GM19324 (cell line): ENCODE measurements at regions not wholly inside any gene's neighbourhood (a gene's known extent, or its start where the extent isn't known, plus 50 kb on each side); places are given as distances from the start of the nearest gene placed in this dataset.

Experiments used
- ATAC-seq: cut with Tn5 transposase; IDR thresholded peaks from one replicate; pipeline ENCODE4 v1.9.1; 2021; ENCODE audit warnings: mild to moderate bottlenecking, moderate library complexity; ENCODE audit not compliant: unreplicated experiment, low FRiP score

- no peak for ATAC-seq
These were observed 170.1 kb downstream of the RBM43 start for GRCh38 chr2:151091583-151091982.

- no peak for ATAC-seq
These were observed 174.3 kb downstream of the RBM43 start for GRCh38 chr2:151087377-151087776.

GRCh38 chr2:151085181-151085611 is 176.5 kb downstream of the RBM43 start:
- ATAC-seq: no peak

- ATAC-seq: no peak
These were observed 177.5 kb downstream of the RBM43 start for GRCh38 chr2:151083856-151084795.

GRCh38 chr2:151078889-151079288 is 182.8 kb downstream of the RBM43 start:
- no peak for ATAC-seq

GRCh38 chr2:151071906-151072305 is 189.8 kb downstream of the RBM43 start:
- ATAC-seq: no peak

GRCh38 chr2:151071382-151071781 is 190.3 kb downstream of the RBM43 start:
- no peak for ATAC-seq

GRCh38 chr2:151070253-151070652 is 191.4 kb downstream of the RBM43 start:
- no peak for ATAC-seq

GRCh38 chr2:151067658-151068369 is 193.8 kb downstream of the RBM43 start:
- ATAC-seq: no peak

GRCh38 chr2:151063271-151063670 is 198.4 kb downstream of the RBM43 start:
- no peak for ATAC-seq

- ATAC-seq: no peak
These were observed 201.4 kb downstream of the RBM43 start for GRCh38 chr2:151060287-151060686.

GRCh38 chr2:151056870-151057269 is 204.8 kb downstream of the RBM43 start:
- no peak for ATAC-seq

- ATAC-seq: no peak
These were observed 208.0 kb downstream of the RBM43 start for GRCh38 chr2:151053661-151053990.

- no peak for ATAC-seq
These were observed 208.6 kb downstream of the RBM43 start for GRCh38 chr2:151052850-151053660.

GRCh38 chr2:151051574-151052220 is 210.0 kb downstream of the RBM43 start:
- peak; percentile 85 for ATAC-seq

- no peak for ATAC-seq
These were observed 211.9 kb downstream of the RBM43 start for GRCh38 chr2:151049746-151050145.

GRCh38 chr2:151048331-151049054 is 213.2 kb downstream of the RBM43 start:
- no peak for ATAC-seq

- ATAC-seq: no peak
These were observed 218.2 kb downstream of the RBM43 start for GRCh38 chr2:151043484-151043883.

- no peak for ATAC-seq
These were observed 218.7 kb downstream of the RBM43 start for GRCh38 chr2:151042964-151043363.

- no peak for ATAC-seq
These were observed 221.6 kb downstream of the RBM43 start for GRCh38 chr2:151040039-151040438.
